Urothelium cell line (cell line): ENCODE measurements at regions not wholly inside any gene's neighbourhood (a gene's known extent, or its start where the extent isn't known, plus 50 kb on each side); places are given as distances from the start of the nearest gene placed in this dataset.

ENCODE experiments used
- DNase-seq: peaks from one replicate; pipeline ENCODE4 v3.0.0; 2011; ENCODE audit warnings: low spot score, mixed read lengths
- FAIRE-seq: peaks from 2 replicates; lab custom pipeline; 2011; peaks lifted over from hg19 to GRCh38; lab: Jason Lieb, UNC

GRCh38 chr17:71287071-71287823 lies 833.6 kb upstream of the SOX9 start:
- FAIRE-seq (no peak), DNase-seq (peak; percentile 29)

- DNase-seq (no peak), FAIRE-seq (no peak)
Measured at GRCh38 chr17:71292006-71292405, 828.8 kb upstream of the SOX9 start.

DNA sequence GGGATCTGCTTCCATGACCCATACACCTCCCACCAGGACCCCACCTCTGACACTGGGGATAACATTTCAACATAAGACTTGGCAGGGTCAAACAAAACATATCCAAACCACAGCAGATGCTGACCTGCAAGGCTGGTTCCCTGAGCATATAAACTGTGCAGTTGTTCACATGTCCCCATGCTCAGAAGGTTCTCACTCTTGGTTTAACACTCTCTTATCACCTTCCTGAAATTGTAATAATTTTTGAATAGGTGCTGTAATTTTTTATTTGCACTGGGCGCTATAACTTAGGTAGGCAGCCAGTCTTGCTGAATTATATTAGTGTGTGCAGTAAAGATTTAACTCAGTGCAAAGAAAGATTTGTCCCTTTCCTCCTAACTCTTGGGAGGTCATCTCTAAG lies 824.8 kb upstream of the SOX9 start:
- FAIRE-seq (peak; percentile 70), DNase-seq (no peak)

DNA sequence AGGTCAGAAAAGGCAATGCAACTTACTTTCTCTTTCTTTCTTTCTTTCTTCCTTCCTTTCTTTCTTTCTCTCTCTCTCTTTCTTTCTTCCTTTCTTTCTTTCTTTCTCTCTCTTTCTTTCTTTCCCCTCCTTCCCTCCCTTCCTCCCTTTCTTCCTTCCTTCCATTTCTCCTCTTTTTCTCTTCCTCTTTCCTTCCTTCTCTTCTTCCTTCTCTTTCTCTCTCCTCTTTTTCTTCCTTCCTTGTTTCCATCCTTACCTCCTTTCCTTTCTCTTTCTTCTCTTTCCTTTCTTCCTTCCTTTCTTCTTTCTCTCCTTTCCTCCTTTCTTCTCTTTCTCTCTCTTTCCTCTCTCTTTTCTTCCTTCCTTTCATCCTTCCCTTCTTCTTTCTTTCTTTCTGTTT lies 819.8 kb upstream of the SOX9 start:
- no peak for FAIRE-seq

GRCh38 chr17:71302721-71303549 lies 817.9 kb upstream of the SOX9 start:
- FAIRE-seq: peak; percentile 84

More for the DNA sequence above, 819.8 kb upstream of the SOX9 start:
- no peak for DNase-seq

DNA sequence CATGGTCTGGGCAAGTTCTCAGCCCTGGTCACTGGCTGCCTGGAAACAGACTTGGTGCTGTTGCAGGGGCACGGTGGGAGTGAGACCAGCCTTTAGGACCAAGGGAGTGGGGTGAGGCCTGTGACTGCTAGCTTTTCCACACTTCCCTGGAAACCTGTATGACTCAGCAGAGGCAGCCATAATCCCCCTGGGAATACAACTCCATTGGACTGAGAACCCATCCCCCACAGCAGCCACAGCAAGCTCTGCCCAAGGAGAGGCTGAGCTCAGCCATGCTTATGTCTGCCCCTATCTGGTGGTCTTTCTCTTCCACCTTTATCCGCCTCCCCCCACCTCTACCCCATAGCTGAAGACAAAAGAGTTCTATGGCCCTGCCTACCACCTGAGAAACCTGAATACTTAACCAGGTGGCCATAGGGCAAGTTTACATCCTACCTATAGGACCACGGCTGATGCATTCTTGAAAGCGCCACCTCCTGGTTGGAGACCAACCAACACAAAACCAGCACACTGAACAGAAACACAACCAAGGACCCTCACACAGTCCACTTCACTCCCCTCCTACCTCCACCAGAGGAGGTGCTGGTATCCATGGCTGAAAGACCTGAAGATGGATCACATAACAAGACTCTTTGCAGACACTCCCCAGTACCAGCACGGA lies 816.2 kb upstream of the SOX9 start:
- FAIRE-seq: peak; percentile 74
- no peak for DNase-seq

More at GRCh38 chr17:71302721-71303549, 817.9 kb upstream of the SOX9 start:
- no peak for DNase-seq

DNA sequence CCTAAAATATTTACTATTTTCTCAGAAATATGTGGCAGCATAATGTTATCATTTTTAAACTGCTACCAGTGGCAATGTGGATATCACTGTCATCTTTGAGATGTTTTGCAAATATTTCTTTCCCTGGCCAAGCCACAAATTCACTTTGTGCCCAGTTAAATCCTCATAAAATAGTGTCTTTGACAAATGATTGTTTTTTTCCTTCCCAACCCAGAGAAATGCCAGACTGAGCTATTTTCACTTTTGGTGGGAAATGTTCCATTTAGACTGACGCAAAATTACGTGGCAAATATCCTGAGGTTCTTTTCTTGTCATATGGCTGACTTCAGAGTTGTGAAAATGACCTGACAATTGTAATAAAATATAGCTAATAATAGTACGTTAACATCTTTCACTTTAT lies 807.0 kb upstream of the SOX9 start:
- DNase-seq (no peak), FAIRE-seq (no peak)

- FAIRE-seq: peak; percentile 81
- DNase-seq: no peak
Measured at GRCh38 chr17:71315568-71315967, 805.3 kb upstream of the SOX9 start.

DNA sequence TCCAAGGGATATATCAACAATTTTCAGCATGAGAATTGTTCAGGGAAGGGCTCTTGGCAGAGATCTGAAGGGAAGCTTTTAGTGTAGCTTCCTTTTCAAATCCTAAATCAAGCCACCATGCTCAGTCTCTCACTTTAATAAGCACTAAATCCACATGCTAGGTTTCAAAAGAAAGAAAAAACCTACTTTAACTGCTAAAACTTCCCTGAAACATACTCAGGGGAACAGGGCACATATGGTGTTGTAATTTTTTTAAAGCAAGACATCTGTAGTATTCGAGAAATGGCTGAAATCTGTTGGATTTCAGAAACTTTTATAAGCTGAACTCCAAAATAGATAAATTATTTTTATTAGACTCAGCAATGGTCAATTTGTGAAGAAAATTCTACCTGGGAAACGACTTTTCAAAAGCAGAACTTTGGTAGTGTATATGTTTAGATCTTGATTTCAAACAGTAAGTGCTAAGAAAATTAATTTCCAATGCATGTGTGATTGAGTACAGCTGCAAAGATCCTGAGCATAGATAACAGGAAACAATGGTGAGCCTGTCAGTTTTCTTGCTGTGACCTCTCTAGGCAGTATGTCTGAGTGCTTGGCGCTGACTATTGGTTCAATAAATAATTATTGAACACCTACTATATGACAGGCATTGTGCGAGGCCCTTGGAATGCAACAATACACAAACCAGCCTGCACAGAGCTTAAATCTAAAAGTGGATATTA lies 804.5 kb upstream of the SOX9 start:
- FAIRE-seq (no peak), DNase-seq (no peak)

DNA sequence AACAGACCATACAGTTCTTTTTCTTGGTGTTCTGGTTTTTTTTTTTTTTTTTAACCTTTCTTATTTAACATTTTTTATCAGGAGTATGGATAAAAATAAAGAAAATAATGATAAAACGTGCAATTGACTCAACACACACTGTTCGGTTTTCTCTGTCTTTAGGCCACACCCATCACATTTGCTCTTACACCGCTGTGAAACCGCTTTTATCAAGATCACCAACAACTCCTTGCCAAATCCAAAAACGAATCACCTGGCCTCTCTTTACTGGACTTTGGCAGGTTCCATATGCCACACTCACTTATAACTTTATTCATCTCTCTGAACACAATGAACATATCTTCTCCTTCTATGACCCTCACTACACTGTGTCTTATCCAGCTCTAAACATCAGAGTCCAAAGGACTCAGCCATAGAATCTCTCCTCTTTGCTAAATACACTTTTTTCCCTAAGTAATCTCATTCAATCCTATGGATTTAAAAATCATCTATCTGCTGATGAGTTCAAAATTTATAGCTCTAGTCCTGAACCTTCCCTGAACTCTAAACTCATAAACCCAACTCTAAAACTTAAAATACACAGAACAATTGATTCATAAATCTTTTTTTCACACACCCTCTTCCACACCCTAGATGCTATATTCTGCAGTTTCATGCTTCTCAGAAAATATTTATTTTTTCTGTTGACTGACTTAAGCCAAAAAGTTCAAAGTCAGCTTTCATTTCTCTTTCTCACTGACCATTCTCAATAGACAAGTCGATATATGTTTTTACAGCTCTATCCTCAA lies 800.6 kb upstream of the SOX9 start:
- FAIRE-seq (no peak), DNase-seq (no peak)

- FAIRE-seq: no peak
- DNase-seq: no peak
Measured at GRCh38 chr17:71325117-71325516, 795.7 kb upstream of the SOX9 start.

GRCh38 chr17:71325886-71326285 lies 794.9 kb upstream of the SOX9 start:
- peak; percentile 32 for FAIRE-seq
- DNase-seq: no peak

GRCh38 chr17:71327376-71328059 lies 793.3 kb upstream of the SOX9 start:
- DNase-seq (no peak), FAIRE-seq (peak; percentile 69)

DNA sequence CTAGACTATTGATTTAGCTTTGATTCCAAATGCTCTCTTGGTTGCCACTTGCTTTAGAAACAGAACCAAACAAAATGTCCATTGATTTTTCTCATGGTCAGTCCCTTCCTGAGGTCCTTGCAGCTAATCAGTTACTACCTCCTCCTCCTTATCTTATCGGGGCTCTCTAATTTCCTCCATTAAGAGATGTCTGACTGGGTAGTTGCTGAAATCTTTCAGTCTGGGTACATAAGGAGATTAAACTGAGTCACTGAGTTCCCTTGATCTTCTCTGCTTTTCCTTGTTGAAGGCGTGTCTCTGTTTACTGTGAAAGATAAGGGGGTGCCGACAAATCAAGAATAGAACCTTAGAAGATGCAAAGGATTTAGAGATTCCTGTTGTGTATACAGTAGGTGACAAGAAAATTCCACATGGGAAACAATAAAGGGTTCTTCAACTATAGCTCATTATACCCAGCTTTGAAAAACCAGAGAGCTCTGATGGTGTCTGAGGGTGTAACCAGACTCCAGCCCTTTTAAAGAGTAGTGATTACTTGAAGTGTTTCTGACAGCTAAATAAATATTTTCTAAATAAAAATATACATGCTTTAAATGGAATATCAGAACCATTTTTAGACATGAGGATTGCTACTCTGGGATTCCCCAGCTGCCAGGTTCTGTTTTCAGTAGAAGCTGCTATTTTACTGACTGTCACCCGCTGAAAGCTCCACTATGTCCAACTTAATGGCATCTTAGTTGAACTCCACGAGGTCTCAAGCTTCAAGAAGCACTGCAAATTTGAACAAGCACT lies 791.3 kb upstream of the SOX9 start:
- no peak for FAIRE-seq
- DNase-seq: no peak

GRCh38 chr17:71330099-71330375 lies 790.8 kb upstream of the SOX9 start:
- FAIRE-seq: no peak

DNA sequence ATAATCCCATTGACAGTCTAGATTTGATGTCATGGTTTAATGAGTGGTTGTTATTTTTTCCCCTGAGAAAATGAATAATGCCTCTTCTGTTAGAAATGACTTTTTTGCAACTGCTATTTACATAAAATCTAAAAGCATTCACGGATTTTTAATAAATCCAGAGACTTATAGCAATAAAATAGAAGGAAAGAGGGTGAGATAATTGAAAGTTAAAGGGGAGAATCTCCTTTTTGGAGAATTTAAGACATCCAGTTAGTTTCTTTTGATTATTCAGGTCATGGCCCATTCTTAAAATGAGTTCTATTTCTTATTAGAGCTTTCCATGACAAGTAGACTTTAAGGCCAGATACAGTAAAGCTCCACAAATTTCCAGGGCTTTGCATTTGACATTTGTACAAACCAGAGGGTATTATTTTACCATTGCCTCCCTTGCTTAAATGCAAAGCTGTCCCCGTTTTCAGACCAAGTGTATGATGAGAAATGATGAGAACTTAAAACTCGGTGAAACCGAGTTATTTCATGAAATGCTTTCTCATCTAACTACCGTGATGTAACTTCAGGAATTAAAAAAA lies 789.0 kb upstream of the SOX9 start:
- DNase-seq (no peak), FAIRE-seq (no peak)

More at GRCh38 chr17:71330099-71330375, 790.8 kb upstream of the SOX9 start:
- no peak for DNase-seq

GRCh38 chr17:71334048-71334751 lies 786.6 kb upstream of the SOX9 start:
- DNase-seq: no peak
- FAIRE-seq: no peak

DNA sequence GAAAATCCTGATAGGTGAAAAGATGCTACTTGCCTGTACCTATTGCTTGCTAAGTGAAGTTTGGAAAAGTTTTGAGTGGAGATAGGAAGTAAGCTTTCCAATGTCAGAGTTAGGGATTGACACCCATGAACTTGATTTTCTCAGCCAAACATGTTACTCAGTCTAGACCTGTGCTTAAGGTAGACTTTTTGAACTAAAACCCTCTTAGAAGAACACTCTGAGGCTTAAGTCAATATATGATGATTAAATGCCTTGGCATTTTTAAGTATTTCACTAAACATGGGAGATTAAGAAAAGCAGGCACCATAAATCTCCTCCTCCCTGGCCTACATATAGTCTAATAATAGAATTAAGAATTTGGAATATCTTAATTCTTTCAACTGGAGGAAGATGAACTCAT lies 785.6 kb upstream of the SOX9 start:
- DNase-seq (no peak), FAIRE-seq (no peak)
